Ovary (tissue), 7 donors: ENCODE measurements at regions not wholly inside any gene's neighbourhood (a gene's known extent, or its start where the extent isn't known, plus 50 kb on each side); places are given as distances from the start of the nearest gene placed in this dataset.

ENCODE experiments used
- DNase-seq, 5 donors: peaks; one replicate each; pipeline ENCODE4 v3.0.0-alpha.2; 2019 to 2020
- H3K27ac ChIP-seq, 2 donors: fragments of 200-600 bp; one replicate each; pipeline versions ENCODE4 v1.5.1 to v1.8.0; 2019 to 2022
- H3K27me3 ChIP-seq: fragments of 200-600 bp; one replicate; pipeline ENCODE4 v1.8.0; 2022
- H3K36me3 ChIP-seq: fragments of 200-600 bp; sonication (generic); one replicate; pipeline ENCODE4 v1.5.1; 2019
- H3K4me1 ChIP-seq: one replicate; pipeline ENCODE4 v1.8.1; 2013; ENCODE audit warnings: mild to moderate bottlenecking, moderate library complexity; ENCODE audit not compliant: insufficient read depth
- H3K4me3 ChIP-seq: fragments of 200-600 bp; sonication (generic); one replicate; pipeline ENCODE4 v1.5.1; 2017
- H3K9me3 ChIP-seq, 2 donors: fragments of 200-600 bp in 1 of 2; sonication (generic) in 1 of 2; one replicate each; pipeline versions ENCODE4 v1.5.1 to v1.8.1; 2013 to 2019; ENCODE audit warnings: mild to moderate bottlenecking in 1 of 2, moderate library complexity in 1 of 2
- EP300 ChIP-seq: sonication (generic); formaldehyde crosslinking; IDR thresholded peaks from one replicate; pipeline ENCODE4 v1.6.1; 2017; ENCODE audit warnings: antibody characterized with exemption
- POLR2A ChIP-seq: fragments of 450-650 bp; IDR thresholded peaks from one replicate; pipeline ENCODE4 v1.6.1; 2017; ENCODE audit warnings: antibody characterized with exemption, mild to moderate bottlenecking, moderate library complexity
- WGBS, 3 donors: extraction: QIAGEN DNeasy Blood & Tissue Kit in 1 of 3; methylation state at CpG; one replicate each; pipeline versions ENCODE4 v1.1.5 to v1.1.7; 2013 to 2017; 5-methylcytosine and 5-hydroxymethylcytosine counted together
- intact Hi-C, 4 donors: fragments of 100-400 bp; cut with DNase I; formaldehyde crosslinking; loops; one replicate each; pipeline versions ENCODE4 v1.11.0 to v1.15.1; 2022 to 2023
- TF ChIP-seq, protein P1 (sequence below), 3 donors: fragments of 450-650 bp in 2 of 3; fragments of 200-600 bp in 1 of 3; IDR thresholded peaks; one replicate each; pipeline versions ENCODE4 v1.5.1 to v1.8.0; 2016 to 2022; ENCODE audit warnings: antibody characterized with exemption in 3 of 3, mild to moderate bottlenecking in 1 of 3
- donor health status: DM: no; HTN: no; CAD: no; lungs with moderate emphysema.
- donor health status: DM: no; HTN: no; CAD: no.
- donor health status: Bipolar disorder and iron deficiency.
- donor health status: DM: no; HTN: no; CAD: no.
- donor health status: DM: yes; HTN: yes; CAD: no.

DNA sequence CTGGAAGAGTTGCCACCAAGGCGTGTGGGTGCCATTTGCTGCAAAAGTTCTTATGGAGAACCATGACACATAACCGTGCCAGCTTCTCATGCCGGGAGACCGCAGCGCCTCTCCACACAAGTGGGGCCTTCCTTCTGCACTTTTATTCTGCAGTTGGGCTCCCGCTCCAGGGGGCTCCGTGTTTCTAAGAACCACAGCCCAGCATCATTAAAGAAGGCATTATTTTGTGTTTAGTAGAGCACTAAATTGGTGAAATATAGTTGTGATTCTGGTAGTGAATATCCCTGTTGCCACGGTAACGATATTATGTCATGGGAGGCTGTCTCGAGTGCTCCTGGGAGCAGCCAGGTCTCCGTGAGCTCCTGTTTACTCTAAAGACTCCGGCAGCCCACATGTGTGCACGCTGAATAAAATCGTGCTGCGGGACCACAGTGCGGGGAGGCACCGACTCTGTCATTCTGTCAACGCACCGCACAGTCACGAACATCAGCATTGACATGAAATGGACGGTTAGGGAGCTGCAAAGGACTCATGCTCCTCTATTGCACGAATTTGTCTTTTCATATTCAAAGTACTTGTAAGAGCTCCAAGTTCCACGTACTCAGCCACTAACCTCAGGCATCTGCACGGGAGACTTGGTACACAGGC, 68.8 kb upstream of the PITRM1 start:
- intact Hi-C loops: loop anchor here in 2 of 4 donors (10.0 kb wide), 2 partner anchors 533 to 1413 kb away; no protein-coding TSS in a partner anchor
- no peak for DNase-seq
- Histone ChIP-seq H3K36me3 (no peaks in the 10 kb centered on the region), H3K4me1 (no peaks in the 10 kb centered on the region), H3K9me3 (no peaks in the 10 kb centered on the region), H3K4me3 (no peak overlapping the region), H3K27me3 (no peaks in the 10 kb centered on the region), H3K27ac (no peak overlapping the region)
- WGBS, 3 donors: 88 to 92% (median 89%) methylated on average over 24 of the region's 24 CpGs
- TF ChIP-seq POLR2A (no peak), EP300 (no peak)
- TF ChIP-seq, protein P1, sequence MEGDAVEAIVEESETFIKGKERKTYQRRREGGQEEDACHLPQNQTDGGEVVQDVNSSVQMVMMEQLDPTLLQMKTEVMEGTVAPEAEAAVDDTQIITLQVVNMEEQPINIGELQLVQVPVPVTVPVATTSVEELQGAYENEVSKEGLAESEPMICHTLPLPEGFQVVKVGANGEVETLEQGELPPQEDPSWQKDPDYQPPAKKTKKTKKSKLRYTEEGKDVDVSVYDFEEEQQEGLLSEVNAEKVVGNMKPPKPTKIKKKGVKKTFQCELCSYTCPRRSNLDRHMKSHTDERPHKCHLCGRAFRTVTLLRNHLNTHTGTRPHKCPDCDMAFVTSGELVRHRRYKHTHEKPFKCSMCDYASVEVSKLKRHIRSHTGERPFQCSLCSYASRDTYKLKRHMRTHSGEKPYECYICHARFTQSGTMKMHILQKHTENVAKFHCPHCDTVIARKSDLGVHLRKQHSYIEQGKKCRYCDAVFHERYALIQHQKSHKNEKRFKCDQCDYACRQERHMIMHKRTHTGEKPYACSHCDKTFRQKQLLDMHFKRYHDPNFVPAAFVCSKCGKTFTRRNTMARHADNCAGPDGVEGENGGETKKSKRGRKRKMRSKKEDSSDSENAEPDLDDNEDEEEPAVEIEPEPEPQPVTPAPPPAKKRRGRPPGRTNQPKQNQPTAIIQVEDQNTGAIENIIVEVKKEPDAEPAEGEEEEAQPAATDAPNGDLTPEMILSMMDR (IDR thresholded peaks at IDR 0.05): no peak

DNA sequence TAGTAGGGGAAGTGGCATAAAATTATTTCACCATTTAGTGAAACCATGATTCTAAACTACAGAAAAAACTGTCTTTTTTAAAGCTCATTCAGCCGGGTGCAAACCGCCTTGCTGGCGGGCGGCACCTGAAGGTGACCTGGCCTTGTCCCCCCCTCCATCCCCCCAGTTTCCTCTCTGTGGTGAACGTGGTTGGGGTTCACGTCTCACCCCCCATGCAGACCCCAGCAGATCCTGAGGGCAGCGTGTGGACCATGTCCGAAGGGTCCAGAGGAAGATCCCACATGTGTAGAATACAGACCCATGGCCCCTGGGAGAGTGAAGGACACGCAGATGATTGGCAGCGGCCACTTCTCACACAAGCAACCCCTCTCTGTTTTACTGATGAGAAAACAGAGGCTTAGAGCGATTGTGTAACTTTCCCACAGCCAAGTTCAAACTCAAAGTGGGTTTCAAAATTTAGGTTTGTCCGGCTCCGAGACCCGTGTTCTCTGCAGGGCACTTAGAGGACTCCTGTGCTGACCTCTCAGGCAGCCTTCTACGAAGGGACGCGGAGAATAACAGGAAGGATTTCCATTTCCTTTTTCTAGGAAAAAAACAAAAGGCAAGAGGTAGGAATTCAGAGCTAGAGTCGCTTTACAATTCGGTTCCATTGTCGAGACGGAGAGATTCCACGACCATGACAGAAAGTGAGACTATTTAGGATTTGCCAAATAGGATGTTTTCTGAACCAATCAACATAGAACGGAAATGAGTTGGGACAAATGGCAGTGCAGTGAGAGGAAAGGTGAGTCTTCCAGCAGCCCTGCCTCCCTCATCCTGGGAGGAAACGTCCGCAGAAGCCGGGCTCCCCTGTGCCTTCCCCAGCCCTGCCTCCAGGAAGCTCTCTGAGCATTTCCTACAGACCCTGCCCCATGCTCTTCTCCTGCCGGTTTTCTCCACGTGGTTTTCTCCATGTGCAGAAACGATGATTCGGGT, 67.6 kb upstream of the PITRM1 start:
- no peaks in the 10 kb centered on the region for H3K36me3 ChIP-seq
- no peaks in the 10 kb centered on the region for H3K4me1 ChIP-seq
- 79 to 83% (median 82%) methylated on average over 30 of the region's 30 CpGs for WGBS, 3 donors
- TF ChIP-seq, protein P1 (IDR thresholded peaks at IDR 0.05): peak in 1 of 3 donors; percentile 0
- TF ChIP-seq POLR2A: no peak
- no peaks in the 10 kb centered on the region for H3K9me3 ChIP-seq
- intact Hi-C loops: loop anchor here in 3 of 4 donors (10.0 kb wide), 3 partner anchors 535 to 1525 kb away; no protein-coding TSS in a partner anchor
- H3K27ac ChIP-seq: no peak overlapping the region
- no peak overlapping the region for H3K4me3 ChIP-seq
- DNase-seq: no peak
- no peaks in the 10 kb centered on the region for H3K27me3 ChIP-seq

DNA sequence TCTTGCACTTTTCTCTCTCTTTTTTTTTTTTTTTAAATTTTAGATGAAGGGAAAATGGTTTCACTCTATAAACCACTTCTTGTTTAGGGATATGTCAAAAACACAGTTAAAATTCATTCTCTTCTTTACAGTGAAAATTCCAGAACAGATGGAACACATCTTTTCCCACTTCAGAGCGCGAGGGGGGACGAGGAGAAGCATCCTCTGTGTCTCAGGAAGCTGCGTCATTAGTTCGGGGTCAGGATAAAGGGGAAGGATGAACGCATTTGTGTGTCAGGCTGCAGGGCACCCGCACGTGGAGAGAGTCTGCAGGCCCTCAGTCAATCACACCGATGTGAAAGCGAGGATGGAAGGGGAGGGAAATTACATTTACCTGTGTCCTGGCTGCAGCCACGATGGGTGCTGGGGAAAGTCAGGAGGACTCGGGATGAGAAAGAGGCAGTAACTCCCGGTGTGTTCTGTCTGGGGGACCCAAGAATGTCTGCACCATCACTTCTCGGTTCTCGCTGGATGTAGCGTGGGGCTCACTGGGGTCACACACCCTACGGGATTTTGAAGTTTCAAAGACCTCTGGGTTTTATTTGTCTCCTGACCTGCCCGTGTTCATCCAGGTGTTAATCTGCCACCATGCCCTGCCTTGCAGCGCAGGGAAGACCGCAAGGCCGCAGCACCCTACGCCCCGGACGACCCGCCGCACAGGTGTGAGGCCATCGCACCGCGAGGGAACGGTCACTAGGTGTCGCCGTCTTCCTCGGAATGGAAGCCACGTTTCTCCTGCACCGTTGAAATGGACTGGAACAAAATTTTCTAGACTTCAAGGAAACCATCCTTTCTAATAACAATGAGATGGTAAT, 66.7 kb upstream of the PITRM1 start:
- Histone ChIP-seq H3K27ac (no peak overlapping the region), H3K36me3 (no peaks in the 10 kb centered on the region), H3K9me3 (no peaks in the 10 kb centered on the region), H3K4me1 (no peaks in the 10 kb centered on the region), H3K27me3 (no peaks in the 10 kb centered on the region), H3K4me3 (no peak overlapping the region)
- DNase-seq: peak; percentile 55 to 79 (median 74)
- 18 to 20% (median 19%) methylated on average over 35 of the region's 35 CpGs for WGBS, 3 donors
- intact Hi-C loops: loop anchor here in 3 of 4 donors (10.0 kb wide), 2 partner anchors 1416 to 1526 kb away; no protein-coding TSS in a partner anchor
- TF ChIP-seq POLR2A (peak; percentile 7), EP300 (no peak)
- TF ChIP-seq, protein P1 (IDR thresholded peaks at IDR 0.05): peak; percentile 68 to 81 (median 74)
